CD4-positive, alpha-beta T cell treated with Interleukin-2 at 100 ng/mL for 4 hours (primary cell): ENCODE measurements at regions not wholly inside any gene's neighbourhood (a gene's known extent, or its start where the extent isn't known, plus 50 kb on each side); places are given as distances from the start of the nearest gene placed in this dataset.

Experiments
- DNase-seq: peaks from one replicate; pipeline ENCODE4 v3.0.0-alpha.2; 2020; ENCODE audit warnings: low spot score

GRCh38 chr14:97445367-97445766, 648.2 kb downstream of the VRK1 start:
- no peak for DNase-seq

GRCh38 chr14:97446087-97446486, 648.9 kb downstream of the VRK1 start:
- DNase-seq, result no peak

- DNase-seq, result no peak
These were observed 655.1 kb downstream of the VRK1 start for GRCh38 chr14:97452314-97452713.

GRCh38 chr14:97453991-97454390, 656.8 kb downstream of the VRK1 start:
- DNase-seq, result no peak

GRCh38 chr14:97456462-97456861, 659.3 kb downstream of the VRK1 start:
- DNase-seq, result no peak

GRCh38 chr14:97456958-97457357, 659.8 kb downstream of the VRK1 start:
- peak; percentile 82 for DNase-seq

- no peak for DNase-seq
These were observed 660.4 kb downstream of the VRK1 start for GRCh38 chr14:97457575-97458085.

GRCh38 chr14:97458255-97458654, 661.1 kb downstream of the VRK1 start:
- DNase-seq, result no peak

GRCh38 chr14:97458661-97459579, 661.7 kb downstream of the VRK1 start:
- peak; percentile 83 for DNase-seq

- DNase-seq, result no peak
These were observed 664.9 kb downstream of the VRK1 start for GRCh38 chr14:97462081-97462480.

GRCh38 chr14:97468220-97468619, 671.0 kb downstream of the VRK1 start:
- no peak for DNase-seq

- DNase-seq, result no peak
These were observed 680.2 kb downstream of the VRK1 start for GRCh38 chr14:97477353-97477752.

- DNase-seq, result no peak
These were observed 688.0 kb downstream of the VRK1 start for GRCh38 chr14:97485201-97485600.

- DNase-seq, result no peak
These were observed 689.5 kb downstream of the VRK1 start for GRCh38 chr14:97486601-97487120.

- no peak for DNase-seq
These were observed 692.6 kb downstream of the VRK1 start for GRCh38 chr14:97489750-97490149.

- DNase-seq, result no peak
These were observed 693.4 kb downstream of the VRK1 start for GRCh38 chr14:97490521-97491070.

GRCh38 chr14:97491697-97492096, 694.5 kb downstream of the VRK1 start:
- DNase-seq, result no peak

GRCh38 chr14:97499790-97500481, 702.8 kb downstream of the VRK1 start:
- DNase-seq, result no peak

- DNase-seq, result no peak
These were observed 709.4 kb downstream of the VRK1 start for GRCh38 chr14:97506626-97507025.

GRCh38 chr14:97513891-97514290, 716.7 kb downstream of the VRK1 start:
- DNase-seq, result no peak

- no peak for DNase-seq
These were observed 720.5 kb downstream of the VRK1 start for GRCh38 chr14:97517566-97518234.

GRCh38 chr14:97523936-97524335, 726.8 kb downstream of the VRK1 start:
- no peak for DNase-seq
